CD14-positive monocyte (primary cell): ENCODE measurements at regions not wholly inside any gene's neighbourhood (a gene's known extent, or its start where the extent isn't known, plus 50 kb on each side); places are given as distances from the start of the nearest gene placed in this dataset.

ENCODE experiments used
- DNase-seq, 3 donors: peaks; one replicate each; pipeline ENCODE4 v3.0.0-alpha.2; 2011 to 2022
- H2AFZ ChIP-seq: 2 replicates; pipeline ENCODE4 v1.6.0; 2012; ENCODE audit warnings: mild to moderate bottlenecking, low read depth, low read length, inconsistent platforms; ENCODE audit not compliant: insufficient read depth, poor library complexity, severe bottlenecking
- H3K27ac ChIP-seq, 2 donors: 1 replicate in 1 of 2; 2 replicates in 1 of 2; pipeline ENCODE4 v1.5.1; 2012 to 2013; ENCODE audit warnings: low read length in 2 of 2, control low read depth in 1 of 2, inconsistent platforms in 1 of 2, low read depth in 1 of 2, mild to moderate bottlenecking in 1 of 2
- H3K27me3 ChIP-seq, 2 donors: one replicate each; pipeline versions ENCODE4 v1.6.0 to v1.6.1; 2011 to 2013; ENCODE audit warnings: low read length in 2 of 2; ENCODE audit not compliant: control insufficient read depth in 2 of 2, insufficient read depth in 2 of 2
- H3K36me3 ChIP-seq, 2 donors: replicated peaks in 1 of 2; 1 replicate in 1 of 2; 2 replicates in 1 of 2; pipeline versions ENCODE4 v1.5.1 to v1.6.1; 2012 to 2013; ENCODE audit warnings: low read length in 2 of 2, control low read depth in 1 of 2, inconsistent platforms in 1 of 2, mild to moderate bottlenecking in 1 of 2; ENCODE audit not compliant: insufficient read depth in 2 of 2, control insufficient read depth in 1 of 2
- H3K4me1 ChIP-seq, 2 donors: 1 replicate in 1 of 2; 2 replicates in 1 of 2; pipeline versions ENCODE4 v1.5.1 to v1.6.1; 2012 to 2013; ENCODE audit warnings: low read length in 2 of 2, control low read depth in 1 of 2, inconsistent platforms in 1 of 2, mild to moderate bottlenecking in 1 of 2, moderate library complexity in 1 of 2; ENCODE audit not compliant: insufficient read depth in 2 of 2, control insufficient read depth in 1 of 2
- H3K4me2 ChIP-seq: replicated peaks from 2 replicates; pipeline ENCODE3; 2012; ENCODE audit warnings: low read length, moderate library complexity, mild to moderate bottlenecking; ENCODE audit not compliant: poor library complexity, severe bottlenecking; ENCODE audit errors: extremely low read depth
- H3K4me3 ChIP-seq, 3 experiments: fragments of 200-600 bp in 1 of 3; sonication (generic) in 1 of 3; replicated peaks in 1 of 3; 1 replicate in 2 of 3; 2 replicates in 1 of 3; pipeline ENCODE4 v1.5.1; 2011 to 2013; ENCODE audit warnings: low read length in 3 of 3, mild to moderate bottlenecking in 3 of 3, control low read depth in 2 of 3, low read depth in 2 of 3, inconsistent platforms in 1 of 3, moderate library complexity in 1 of 3
- H3K79me2 ChIP-seq: 2 replicates; pipeline ENCODE4 v1.6.0; 2012; ENCODE audit warnings: mild to moderate bottlenecking, control low read depth, inconsistent platforms, low read length, moderate library complexity; ENCODE audit not compliant: insufficient read depth
- H3K9ac ChIP-seq: 2 replicates; pipeline ENCODE4 v1.6.0; 2017; ENCODE audit warnings: low read length, mild to moderate bottlenecking; ENCODE audit not compliant: insufficient read depth, poor library complexity, severe bottlenecking
- H3K9me3 ChIP-seq, 2 donors: replicated peaks in 1 of 2; 1 replicate in 1 of 2; 2 replicates in 1 of 2; pipeline versions ENCODE4 v1.5.1 to v1.6.1; 2012 to 2013; ENCODE audit warnings: low read length in 2 of 2, control low read depth in 1 of 2; ENCODE audit not compliant: control insufficient read depth in 1 of 2, insufficient read depth in 1 of 2
- H4K20me1 ChIP-seq: 2 replicates; pipeline ENCODE4 v1.6.0; 2012; ENCODE audit warnings: mild to moderate bottlenecking, low read length, control low read depth, moderate library complexity; ENCODE audit not compliant: insufficient read depth
- H3K27ac Mint-ChIP-seq, 7 donors: one replicate each; pipeline ENCODE4 v1.8.0; 2020; ENCODE audit warnings: mild to moderate bottlenecking in 7 of 7, mixed read lengths in 7 of 7, moderate library complexity in 6 of 7, inconsistent platforms in 2 of 7
- H3K27me3 Mint-ChIP-seq, 3 donors: one replicate each; pipeline ENCODE4 v1.8.0; 2021 to 2022; ENCODE audit warnings: low read depth in 3 of 3, mild to moderate bottlenecking in 3 of 3, mixed read lengths in 3 of 3, moderate library complexity in 3 of 3, inconsistent platforms in 1 of 3
- H3K36me3 Mint-ChIP-seq, 2 donors: one replicate each; pipeline ENCODE4 v1.8.0; 2020; ENCODE audit warnings: mixed read lengths in 2 of 2, inconsistent platforms in 1 of 2, mild to moderate bottlenecking in 1 of 2
- H3K4me1 Mint-ChIP-seq: one replicate; pipeline ENCODE4 v1.8.0; 2020; ENCODE audit warnings: mild to moderate bottlenecking, mixed read lengths
- H3K4me3 Mint-ChIP-seq, 2 donors: one replicate each; pipeline ENCODE4 v1.8.0; 2020; ENCODE audit warnings: mild to moderate bottlenecking in 2 of 2, mixed read lengths in 2 of 2, moderate library complexity in 1 of 2
- H3K9me3 Mint-ChIP-seq, 7 donors: one replicate each; pipeline ENCODE4 v1.8.0; 2020 to 2022; ENCODE audit warnings: mixed read lengths in 7 of 7, mild to moderate bottlenecking in 6 of 7, moderate library complexity in 6 of 7, inconsistent platforms in 2 of 7
- WGBS: methylation state at CpG from one replicate; pipeline ENCODE4 v1.1.5; 2013; ENCODE audit warnings: missing lambda C conversion rate; ENCODE audit not compliant: insufficient coverage; 5-methylcytosine and 5-hydroxymethylcytosine counted together
- intact Hi-C, 2 donors: fragments of 100-400 bp; cut with micrococcal nuclease; formaldehyde crosslinking; loops; one replicate each; pipeline versions ENCODE4 v1.15.0 to v1.15.1; 2023
- TF ChIP-seq, protein P1 (sequence below): fragments of 200-600 bp; IDR thresholded peaks from one replicate; pipeline ENCODE4 v1.8.0; 2022; ENCODE audit warnings: antibody characterized with exemption, mild to moderate bottlenecking

DNA sequence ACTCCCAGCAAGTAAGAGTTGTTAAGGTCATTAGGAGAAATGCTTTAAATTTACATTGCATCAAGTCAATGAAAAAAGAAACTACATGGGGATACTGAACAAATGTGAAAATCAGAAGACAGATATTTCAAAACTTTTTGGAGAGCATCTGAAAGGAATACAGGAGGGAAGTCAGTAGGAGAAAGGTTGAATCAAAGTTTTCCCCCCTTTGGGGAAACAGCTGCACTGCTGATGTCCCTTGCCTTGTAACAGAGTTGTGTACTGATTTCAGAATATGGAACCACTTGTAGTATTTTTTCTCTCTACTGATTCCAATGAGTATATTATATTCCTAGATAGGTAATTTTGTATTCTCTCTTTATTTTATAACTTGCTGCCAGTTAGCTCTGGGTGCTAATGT lies 592.5 kb upstream of the ZEB2 start:
- no peaks in the 10 kb centered on the region for H3K9me3 ChIP-seq
- H3K36me3 ChIP-seq, result no peaks in the 10 kb centered on the region
- no peak for DNase-seq
- no peaks in the 10 kb centered on the region for H3K4me1 ChIP-seq
- H3K9ac ChIP-seq, result no peak overlapping the region
- peaks cover 1 to 8% (median 3%) of the 10 kb centered on the region in 7 donors for H3K9me3 Mint-ChIP-seq
- no peak overlapping the region for H3K4me3 Mint-ChIP-seq
- no peak overlapping the region for H3K4me3 ChIP-seq
- H3K4me2 ChIP-seq, result no peak overlapping the region
- no peak overlapping the region for H3K27ac Mint-ChIP-seq
- no peaks in the 10 kb centered on the region for H3K27me3 Mint-ChIP-seq
- no peak overlapping the region for H3K27ac ChIP-seq
- TF ChIP-seq, protein P1, sequence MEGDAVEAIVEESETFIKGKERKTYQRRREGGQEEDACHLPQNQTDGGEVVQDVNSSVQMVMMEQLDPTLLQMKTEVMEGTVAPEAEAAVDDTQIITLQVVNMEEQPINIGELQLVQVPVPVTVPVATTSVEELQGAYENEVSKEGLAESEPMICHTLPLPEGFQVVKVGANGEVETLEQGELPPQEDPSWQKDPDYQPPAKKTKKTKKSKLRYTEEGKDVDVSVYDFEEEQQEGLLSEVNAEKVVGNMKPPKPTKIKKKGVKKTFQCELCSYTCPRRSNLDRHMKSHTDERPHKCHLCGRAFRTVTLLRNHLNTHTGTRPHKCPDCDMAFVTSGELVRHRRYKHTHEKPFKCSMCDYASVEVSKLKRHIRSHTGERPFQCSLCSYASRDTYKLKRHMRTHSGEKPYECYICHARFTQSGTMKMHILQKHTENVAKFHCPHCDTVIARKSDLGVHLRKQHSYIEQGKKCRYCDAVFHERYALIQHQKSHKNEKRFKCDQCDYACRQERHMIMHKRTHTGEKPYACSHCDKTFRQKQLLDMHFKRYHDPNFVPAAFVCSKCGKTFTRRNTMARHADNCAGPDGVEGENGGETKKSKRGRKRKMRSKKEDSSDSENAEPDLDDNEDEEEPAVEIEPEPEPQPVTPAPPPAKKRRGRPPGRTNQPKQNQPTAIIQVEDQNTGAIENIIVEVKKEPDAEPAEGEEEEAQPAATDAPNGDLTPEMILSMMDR, result no peak
- no peaks in the 10 kb centered on the region for H3K36me3 Mint-ChIP-seq
- no peaks in the 10 kb centered on the region for H3K27me3 ChIP-seq
- peaks cover 9% of the 10 kb centered on the region for H3K4me1 Mint-ChIP-seq
- no peaks in the 10 kb centered on the region for H4K20me1 ChIP-seq
- intact Hi-C loops, result no loop called here
- H3K79me2 ChIP-seq, result no peaks in the 10 kb centered on the region
- no peak overlapping the region for H2AFZ ChIP-seq

DNA sequence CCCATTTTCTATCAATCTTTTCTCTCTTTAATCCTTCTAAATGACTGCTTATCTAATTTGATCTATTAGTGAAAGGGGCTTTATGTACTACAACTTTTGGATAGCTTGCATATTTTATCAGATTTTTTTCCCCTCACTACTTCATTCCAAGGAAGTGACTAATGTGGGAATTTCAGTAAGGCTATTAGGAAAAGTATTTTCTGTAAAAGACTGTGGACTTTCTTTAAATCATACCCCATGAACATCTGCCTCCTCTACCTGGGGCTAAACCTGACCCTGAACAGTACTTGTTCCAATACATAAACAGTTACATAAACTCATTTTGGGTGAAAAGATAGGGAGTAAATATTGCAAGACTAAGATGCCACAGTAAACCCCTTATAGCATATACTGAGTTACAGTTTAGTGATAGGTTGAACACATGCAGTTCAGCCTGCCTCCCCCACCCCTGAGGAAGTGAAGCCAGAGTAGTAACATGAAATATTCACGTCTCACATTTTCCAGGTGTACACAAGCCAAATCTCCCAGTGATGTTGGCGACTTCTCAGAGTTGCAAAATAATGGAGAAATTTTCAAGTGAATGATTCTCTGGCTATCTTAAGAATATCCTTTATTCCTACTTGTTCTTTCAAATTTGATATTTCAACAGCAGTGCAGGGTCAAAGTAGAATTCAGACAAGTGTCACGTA lies 590.9 kb upstream of the ZEB2 start:
- no peak overlapping the region for H2AFZ ChIP-seq
- H3K27me3 Mint-ChIP-seq, result no peaks in the 10 kb centered on the region
- H3K4me3 ChIP-seq, result no peak overlapping the region
- no peaks in the 10 kb centered on the region for H3K9me3 ChIP-seq
- no peak overlapping the region for H3K9ac ChIP-seq
- TF ChIP-seq, protein P1, result no peak
- intact Hi-C loops, result no loop called here
- no peak for DNase-seq
- H3K4me3 Mint-ChIP-seq, result no peak overlapping the region
- no CpG with 5 or more reads among the region's 3 CpGs for WGBS
- H3K4me1 ChIP-seq, result no peaks in the 10 kb centered on the region
- peaks cover 0 to 3% (median 1%) of the 10 kb centered on the region in 7 donors for H3K9me3 Mint-ChIP-seq
- no peak overlapping the region for H3K27ac Mint-ChIP-seq
- no peaks in the 10 kb centered on the region for H3K36me3 Mint-ChIP-seq
- H3K4me2 ChIP-seq, result no peak overlapping the region
- no peaks in the 10 kb centered on the region for H4K20me1 ChIP-seq
- H3K36me3 ChIP-seq, result no peaks in the 10 kb centered on the region
- H3K4me1 Mint-ChIP-seq, result peaks cover 9% of the 10 kb centered on the region
- no peak overlapping the region for H3K27ac ChIP-seq
- H3K79me2 ChIP-seq, result no peaks in the 10 kb centered on the region
- no peaks in the 10 kb centered on the region for H3K27me3 ChIP-seq
